ENCODE measurements at regions not wholly inside any gene's neighbourhood (a gene's known extent, or its start where the extent isn't known, plus 50 kb on each side); places are given as distances from the start of the nearest gene placed in this dataset.
"Not testable (repeated sequence)": the region's sequence is repeated elsewhere in the genome, so short reads cannot be mapped to it uniquely, and the experiment has no call there.

- peaks cover 8% of the 10 kb centered on the region for H3K9me3 ChIP-seq (replicated peaks; ENCODE audit: control insufficient read depth, low read depth, low read length)
- H3K27me3 ChIP-seq (ENCODE audit: control insufficient read depth, insufficient read depth, low read length), result no peaks in the 10 kb centered on the region
- 88% methylated on average over 5 of the region's 7 CpGs for WGBS (ENCODE audit: insufficient coverage)
- H3K27ac ChIP-seq (ENCODE audit: low read length), result no peak overlapping the region
- H3K4me1 ChIP-seq (ENCODE audit: control insufficient read depth, insufficient read depth, low read length), result no peaks in the 10 kb centered on the region
- DNase-seq, result no peak
- H3K4me3 ChIP-seq (ENCODE audit: low read length), result no peak overlapping the region
- H3K36me3 ChIP-seq (ENCODE audit: control insufficient read depth, insufficient read depth, low read length), result no peaks in the 10 kb centered on the region
These were observed 118.1 kb downstream of the GATA3 start for GRCh38 chr10:8172604-8173003.

- 70% methylated on average over 2 of the region's 4 CpGs for WGBS (ENCODE audit: insufficient coverage)
These were observed 118.9 kb downstream of the GATA3 start for GRCh38 chr10:8173243-8173865.

GRCh38 chr10:8173866-8174243, 119.4 kb downstream of the GATA3 start:
- H3K4me3 ChIP-seq (ENCODE audit: low read length), result no peak overlapping the region
- no CpG with 5 or more reads among the region's 3 CpGs for WGBS (ENCODE audit: insufficient coverage)
- DNase-seq, result no peak
- no peaks in the 10 kb centered on the region for H3K27me3 ChIP-seq (ENCODE audit: control insufficient read depth, insufficient read depth, low read length)
- no peaks in the 10 kb centered on the region for H3K4me1 ChIP-seq (ENCODE audit: control insufficient read depth, insufficient read depth, low read length)
- peaks cover 8% of the 10 kb centered on the region for H3K9me3 ChIP-seq (replicated peaks; ENCODE audit: control insufficient read depth, low read depth, low read length)
- no peak overlapping the region for H3K27ac ChIP-seq (ENCODE audit: low read length)
- H3K36me3 ChIP-seq (ENCODE audit: control insufficient read depth, insufficient read depth, low read length), result no peaks in the 10 kb centered on the region

More at GRCh38 chr10:8173243-8173865, 118.9 kb downstream of the GATA3 start:
- H3K4me3 ChIP-seq (ENCODE audit: low read length), result no peak overlapping the region
- DNase-seq, result no peak
- peaks cover 8% of the 10 kb centered on the region for H3K9me3 ChIP-seq (replicated peaks; ENCODE audit: control insufficient read depth, low read depth, low read length)
- H3K27me3 ChIP-seq (ENCODE audit: control insufficient read depth, insufficient read depth, low read length), result no peaks in the 10 kb centered on the region
- H3K4me1 ChIP-seq (ENCODE audit: control insufficient read depth, insufficient read depth, low read length), result no peaks in the 10 kb centered on the region
- H3K36me3 ChIP-seq (ENCODE audit: control insufficient read depth, insufficient read depth, low read length), result no peaks in the 10 kb centered on the region
- H3K27ac ChIP-seq (ENCODE audit: low read length), result no peak overlapping the region

- no peak for DNase-seq
- Histone ChIP-seq H3K27ac (ENCODE audit: low read length) (no peak overlapping the region), H3K4me1 (ENCODE audit: control insufficient read depth, insufficient read depth, low read length) (no peaks in the 10 kb centered on the region), H3K9me3 (replicated peaks; ENCODE audit: control insufficient read depth, low read depth, low read length) (peaks cover 4% of the 10 kb centered on the region), H3K36me3 (ENCODE audit: control insufficient read depth, insufficient read depth, low read length) (no peaks in the 10 kb centered on the region), H3K4me3 (ENCODE audit: low read length) (no peak overlapping the region), H3K27me3 (ENCODE audit: control insufficient read depth, insufficient read depth, low read length) (no peaks in the 10 kb centered on the region)
- WGBS (ENCODE audit: insufficient coverage), result 29% methylated on average over 5 of the region's 8 CpGs
These were observed 120.3 kb downstream of the GATA3 start for GRCh38 chr10:8174762-8175161.

GRCh38 chr10:8177526-8177925, 123.0 kb downstream of the GATA3 start:
- whole genome bisulfite sequencing (ENCODE audit: insufficient coverage), result 82% methylated on average over 3 of the region's 3 CpGs
- H3K4me3 ChIP-seq (ENCODE audit: low read length), result not testable (repeated sequence)

GRCh38 chr10:8179773-8180172, 125.3 kb downstream of the GATA3 start:
- not testable (repeated sequence) for H3K36me3 ChIP-seq (ENCODE audit: control insufficient read depth, insufficient read depth, low read length); H3K27ac ChIP-seq (ENCODE audit: low read length); H3K4me3 ChIP-seq (ENCODE audit: low read length); H3K27me3 ChIP-seq (ENCODE audit: control insufficient read depth, insufficient read depth, low read length); DNase-seq; H3K9me3 ChIP-seq (replicated peaks; ENCODE audit: control insufficient read depth, low read depth, low read length); H3K4me1 ChIP-seq (ENCODE audit: control insufficient read depth, insufficient read depth, low read length)
- WGBS (ENCODE audit: insufficient coverage), result no CpG with 5 or more reads among the region's 1 CpG

More at GRCh38 chr10:8177526-8177925, 123.0 kb downstream of the GATA3 start:
- not testable (repeated sequence) for DNase-seq; H3K4me1 ChIP-seq (ENCODE audit: control insufficient read depth, insufficient read depth, low read length); H3K27ac ChIP-seq (ENCODE audit: low read length); H3K36me3 ChIP-seq (ENCODE audit: control insufficient read depth, insufficient read depth, low read length); H3K27me3 ChIP-seq (ENCODE audit: control insufficient read depth, insufficient read depth, low read length); H3K9me3 ChIP-seq (replicated peaks; ENCODE audit: control insufficient read depth, low read depth, low read length)

GRCh38 chr10:8180360-8181109, 126.0 kb downstream of the GATA3 start:
- H3K27ac ChIP-seq (ENCODE audit: low read length), result no peak overlapping the region
- H3K4me1 ChIP-seq (ENCODE audit: control insufficient read depth, insufficient read depth, low read length), result no peaks in the 10 kb centered on the region
- no peaks in the 10 kb centered on the region for H3K27me3 ChIP-seq (ENCODE audit: control insufficient read depth, insufficient read depth, low read length)
- H3K36me3 ChIP-seq (ENCODE audit: control insufficient read depth, insufficient read depth, low read length), result no peaks in the 10 kb centered on the region
- DNase-seq, result no peak
- no CpG with 5 or more reads among the region's 9 CpGs for WGBS (ENCODE audit: insufficient coverage)
- H3K4me3 ChIP-seq (ENCODE audit: low read length), result no peak overlapping the region
- H3K9me3 ChIP-seq (replicated peaks; ENCODE audit: control insufficient read depth, low read depth, low read length), result no peaks in the 10 kb centered on the region

GRCh38 chr10:8181496-8182157, 127.1 kb downstream of the GATA3 start:
- 89% methylated on average over 7 of the region's 11 CpGs for WGBS (ENCODE audit: insufficient coverage)
- no peaks in the 10 kb centered on the region for H3K36me3 ChIP-seq (ENCODE audit: control insufficient read depth, insufficient read depth, low read length)
- H3K4me3 ChIP-seq (ENCODE audit: low read length), result no peak overlapping the region
- H3K27me3 ChIP-seq (ENCODE audit: control insufficient read depth, insufficient read depth, low read length), result no peaks in the 10 kb centered on the region
- no peaks in the 10 kb centered on the region for H3K9me3 ChIP-seq (replicated peaks; ENCODE audit: control insufficient read depth, low read depth, low read length)
- H3K27ac ChIP-seq (ENCODE audit: low read length), result no peak overlapping the region
- H3K4me1 ChIP-seq (ENCODE audit: control insufficient read depth, insufficient read depth, low read length), result no peaks in the 10 kb centered on the region
- DNase-seq, result no peak

GRCh38 chr10:8182806-8183205, 128.3 kb downstream of the GATA3 start:
- H3K27ac ChIP-seq (ENCODE audit: low read length), result no peak overlapping the region
- H3K36me3 ChIP-seq (ENCODE audit: control insufficient read depth, insufficient read depth, low read length), result no peaks in the 10 kb centered on the region
- no peak overlapping the region for H3K4me3 ChIP-seq (ENCODE audit: low read length)
- no CpG with 5 or more reads among the region's 3 CpGs for WGBS (ENCODE audit: insufficient coverage)
- no peaks in the 10 kb centered on the region for H3K9me3 ChIP-seq (replicated peaks; ENCODE audit: control insufficient read depth, low read depth, low read length)
- H3K27me3 ChIP-seq (ENCODE audit: control insufficient read depth, insufficient read depth, low read length), result no peaks in the 10 kb centered on the region
- no peak for DNase-seq
- H3K4me1 ChIP-seq (ENCODE audit: control insufficient read depth, insufficient read depth, low read length), result no peaks in the 10 kb centered on the region

GRCh38 chr10:8183241-8183704, 128.8 kb downstream of the GATA3 start:
- no peaks in the 10 kb centered on the region for H3K4me1 ChIP-seq (ENCODE audit: control insufficient read depth, insufficient read depth, low read length)
- DNase-seq, result no peak
- no peak overlapping the region for H3K4me3 ChIP-seq (ENCODE audit: low read length)
- no peaks in the 10 kb centered on the region for H3K27me3 ChIP-seq (ENCODE audit: control insufficient read depth, insufficient read depth, low read length)
- no peaks in the 10 kb centered on the region for H3K36me3 ChIP-seq (ENCODE audit: control insufficient read depth, insufficient read depth, low read length)
- WGBS (ENCODE audit: insufficient coverage), result no CpG with 5 or more reads among the region's 5 CpGs
- no peaks in the 10 kb centered on the region for H3K9me3 ChIP-seq (replicated peaks; ENCODE audit: control insufficient read depth, low read depth, low read length)
- no peak overlapping the region for H3K27ac ChIP-seq (ENCODE audit: low read length)
